Muscle of back (tissue), 3 donors: ENCODE measurements at regions not wholly inside any gene's neighbourhood (a gene's known extent, or its start where the extent isn't known, plus 50 kb on each side); places are given as distances from the start of the nearest gene placed in this dataset.
"Not testable (repeated sequence)": the region's sequence is repeated elsewhere in the genome, so short reads cannot be mapped to it uniquely, and the experiment has no call there.

Experiments
- DNase-seq, 3 donors: peaks; one replicate each; pipeline versions ENCODE4 v3.0.0 to v3.0.0-alpha.2; 2013

GRCh38 chr5:100379254-100379858, 155.8 kb upstream of the FAM174A start:
- DNase-seq = not testable (repeated sequence)

GRCh38 chr5:100364757-100365478, 170.3 kb upstream of the FAM174A start:
- peak in 2 of 3 donors; percentile 5 to 6 for DNase-seq

- DNase-seq = not testable (repeated sequence)
These were observed 170.8 kb upstream of the FAM174A start for GRCh38 chr5:100364343-100364742.

- DNase-seq = not testable (repeated sequence)
These were observed 175.2 kb upstream of the FAM174A start for GRCh38 chr5:100359998-100360397.

GRCh38 chr5:100346269-100346668, 188.9 kb upstream of the FAM174A start:
- not testable (repeated sequence) for DNase-seq

GRCh38 chr5:100341485-100341884, 193.7 kb upstream of the FAM174A start:
- DNase-seq = not testable (repeated sequence)

- no peak for DNase-seq
These were observed 212.7 kb upstream of the FAM174A start for GRCh38 chr5:100322483-100322882.

GRCh38 chr5:100319885-100320284, 215.3 kb upstream of the FAM174A start:
- DNase-seq = no peak

GRCh38 chr5:100313657-100314056, 221.5 kb upstream of the FAM174A start:
- no peak for DNase-seq

- peak in 2 of 3 donors; percentile 2 to 7 for DNase-seq
These were observed 223.4 kb upstream of the FAM174A start for GRCh38 chr5:100311806-100312205.

- no peak for DNase-seq
These were observed 229.2 kb upstream of the FAM174A start for GRCh38 chr5:100306000-100306399.

- DNase-seq = peak in 1 of 3 donors; percentile 4
These were observed 232.0 kb upstream of the FAM174A start for GRCh38 chr5:100303216-100303615.

GRCh38 chr5:100299261-100299660, 235.9 kb upstream of the FAM174A start:
- no peak for DNase-seq

GRCh38 chr5:100276071-100276470, 259.1 kb upstream of the FAM174A start:
- no peak for DNase-seq

- DNase-seq = no peak
These were observed 259.5 kb upstream of the FAM174A start for GRCh38 chr5:100275631-100276030.

- DNase-seq = no peak
These were observed 261.2 kb upstream of the FAM174A start for GRCh38 chr5:100273846-100274580.

GRCh38 chr5:100270023-100270771, 265.0 kb upstream of the FAM174A start:
- DNase-seq = peak; percentile 10 to 39 (median 14)

GRCh38 chr5:100260968-100261367, 274.2 kb upstream of the FAM174A start:
- DNase-seq = no peak

- no peak for DNase-seq
These were observed 282.2 kb upstream of the FAM174A start for GRCh38 chr5:100252944-100253343.

GRCh38 chr5:100252037-100252436, 283.1 kb upstream of the FAM174A start:
- no peak for DNase-seq

GRCh38 chr5:100249884-100250269, 285.3 kb upstream of the FAM174A start:
- DNase-seq = no peak
